Stimulated activated CD4-positive, alpha-beta T cell treated with anti-CD3 and anti-CD28 coated beads, Interleukin-15, amount 100 ng/mL, for 1 hour (primary cell): ENCODE measurements at regions not wholly inside any gene's neighbourhood (a gene's known extent, or its start where the extent isn't known, plus 50 kb on each side); places are given as distances from the start of the nearest gene placed in this dataset.
"Not testable (repeated sequence)": the region's sequence is repeated elsewhere in the genome, so short reads cannot be mapped to it uniquely, and the experiment has no call there.

Experiments
- DNase-seq, 2 donors: peaks; one replicate each; pipeline ENCODE4 v3.0.0-alpha.2; 2020; ENCODE audit warnings: low read depth in 1 of 2, low spot score in 1 of 2

DNA sequence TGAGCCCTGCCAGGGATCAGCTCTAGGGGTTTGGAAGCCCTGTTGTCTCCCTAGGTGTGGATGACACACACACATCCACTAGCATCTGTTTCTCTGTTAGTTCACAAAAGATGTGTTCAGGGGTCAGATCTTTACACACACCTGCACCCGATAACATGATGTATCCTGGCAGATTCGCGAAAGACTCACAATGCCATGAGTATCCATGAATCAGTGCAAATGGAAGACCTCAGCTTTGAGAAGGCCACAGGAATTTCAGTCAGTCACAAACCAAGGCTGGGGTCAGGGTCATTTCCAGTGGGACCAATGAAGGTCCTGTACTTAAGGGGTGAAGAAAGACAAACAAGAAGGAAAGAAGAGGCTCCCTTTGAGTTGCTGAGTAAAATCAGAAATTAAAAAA is 898.2 kb downstream of the UQCRFS1 start:
- DNase-seq: no peak

DNA sequence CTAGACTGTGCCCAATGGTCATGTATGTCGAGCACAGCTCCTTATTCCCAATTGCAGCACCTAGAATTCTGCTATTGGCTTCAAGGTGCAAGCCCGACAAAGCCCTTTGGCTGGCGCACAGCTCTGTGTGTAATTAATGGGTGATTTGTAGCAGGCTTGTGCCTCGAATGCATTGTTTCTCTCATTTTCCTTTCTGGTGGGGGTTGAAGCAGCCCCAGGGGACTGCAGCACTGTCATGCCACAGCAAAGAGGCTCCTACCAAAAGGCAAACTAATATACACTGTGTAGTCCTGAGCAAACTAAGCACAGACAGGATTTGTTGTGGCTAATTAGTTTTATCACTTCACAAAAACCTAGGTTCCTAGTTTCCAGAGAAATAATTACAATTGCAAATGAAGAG is 898.7 kb downstream of the UQCRFS1 start:
- no peak for DNase-seq

DNA sequence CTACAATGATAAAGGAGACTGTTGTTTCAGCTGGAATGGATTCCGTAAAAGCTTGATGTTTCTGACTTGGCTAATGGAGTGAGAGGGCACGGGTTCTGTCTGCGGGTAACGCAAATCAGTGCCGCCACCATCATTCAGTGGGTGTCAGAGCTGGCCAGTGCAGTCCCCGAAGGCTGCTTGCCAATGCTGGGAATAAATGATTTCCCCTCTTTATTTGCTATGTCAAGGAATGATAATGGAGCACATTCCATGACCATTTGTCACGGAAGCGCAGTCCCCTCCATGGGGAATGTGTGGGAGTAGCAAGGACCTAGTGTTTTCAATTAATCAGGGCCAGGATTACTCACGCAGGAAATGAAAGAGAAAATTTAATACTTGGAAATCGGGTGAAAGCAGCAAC is 899.3 kb downstream of the UQCRFS1 start:
- DNase-seq: no peak

DNA sequence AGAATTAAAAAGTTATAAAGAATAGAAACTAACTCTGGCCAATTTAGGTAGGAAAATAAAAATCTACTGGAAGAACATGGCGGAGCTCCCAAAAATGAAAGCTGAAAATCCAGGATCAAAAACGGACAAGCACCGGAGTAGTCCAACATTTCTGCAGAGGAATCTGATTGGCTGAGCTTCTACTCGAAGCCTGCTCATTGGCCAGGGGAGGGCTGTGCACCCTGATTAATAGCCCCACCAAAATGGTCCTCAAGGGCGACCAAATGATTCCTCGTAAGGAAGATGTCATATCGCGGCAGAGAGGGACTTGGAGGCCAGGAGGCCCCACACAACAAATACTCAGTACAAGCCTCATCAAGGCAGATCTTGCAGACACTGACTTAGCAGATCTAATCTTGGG is 900.7 kb downstream of the UQCRFS1 start:
- DNase-seq: no peak

DNA sequence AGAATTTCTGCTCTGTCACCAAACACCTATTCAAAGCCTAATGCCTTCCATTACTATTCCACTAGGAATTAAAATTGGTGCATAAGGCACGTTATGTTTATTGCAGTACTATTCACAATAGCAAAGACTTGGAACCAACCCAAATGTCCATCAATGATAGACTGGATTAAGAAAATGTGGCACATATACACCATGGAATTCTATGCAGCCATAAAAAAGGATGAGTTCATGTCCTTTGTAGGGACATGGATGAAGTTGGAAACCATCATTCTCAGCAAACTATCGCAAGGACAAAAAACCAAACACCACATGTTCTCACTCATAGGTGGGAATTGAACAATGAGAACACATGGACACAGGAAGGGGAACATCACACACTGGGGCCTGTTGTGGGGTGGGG is 902.1 kb downstream of the UQCRFS1 start:
- DNase-seq: not testable (repeated sequence)

DNA sequence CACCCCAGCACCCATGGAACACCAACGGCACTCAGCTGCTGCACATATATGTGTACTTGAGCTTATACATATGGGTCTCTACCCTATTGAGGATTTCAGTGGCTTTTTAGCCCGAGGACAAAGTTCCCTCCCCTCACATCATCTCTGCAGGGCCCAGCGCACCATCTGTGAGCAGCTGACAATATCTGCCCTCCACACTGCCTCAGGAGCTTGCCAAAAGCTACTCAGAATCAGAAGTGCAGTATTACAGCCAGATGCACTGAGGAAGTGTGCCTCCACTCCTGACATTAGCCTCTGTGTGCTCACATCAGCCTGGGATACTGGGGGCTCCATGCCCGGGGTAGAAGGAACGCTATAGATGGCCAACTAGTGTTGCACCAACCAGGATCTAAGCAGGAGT is 903.9 kb downstream of the UQCRFS1 start:
- DNase-seq: no peak

DNA sequence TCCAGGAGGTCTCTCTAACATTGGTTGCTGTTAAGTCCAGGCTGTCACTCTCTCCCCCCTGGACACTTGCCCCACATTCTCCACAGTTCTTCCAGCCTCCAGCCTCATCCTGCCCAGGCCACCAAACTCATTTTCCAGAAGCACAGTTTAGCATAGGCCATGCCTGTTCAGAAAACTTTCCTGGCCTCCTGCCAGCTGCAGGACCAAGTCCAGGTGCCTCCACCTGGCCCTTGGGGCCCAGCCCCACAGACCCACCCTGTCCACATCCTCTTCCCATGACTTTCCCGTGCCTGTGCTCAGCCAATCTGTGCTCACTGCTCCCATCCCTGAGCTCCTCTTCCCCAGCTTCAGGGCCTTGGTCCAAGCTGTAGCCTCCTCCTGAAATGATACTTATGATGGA is 905.0 kb downstream of the UQCRFS1 start:
- DNase-seq: no peak

DNA sequence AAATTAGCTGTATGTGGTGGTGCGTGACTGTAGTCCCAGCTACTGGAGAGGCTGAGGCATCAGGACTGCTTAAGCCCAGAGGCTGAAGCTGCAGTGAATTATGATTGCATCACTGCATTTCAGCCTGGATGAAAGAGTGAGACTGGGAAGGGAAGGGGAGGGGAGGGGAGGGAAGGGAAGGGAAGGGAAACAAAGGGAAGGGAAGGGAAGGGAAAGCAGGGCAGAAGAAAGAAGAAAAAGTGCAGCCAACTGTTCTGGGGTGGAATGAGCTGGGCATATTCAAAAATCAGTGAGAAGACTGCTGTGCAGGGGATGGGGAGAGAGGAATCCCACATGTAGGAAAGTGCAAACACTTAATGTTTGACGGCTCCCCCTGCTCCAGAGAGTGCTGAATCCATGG is 905.5 kb downstream of the UQCRFS1 start:
- no peak for DNase-seq

DNA sequence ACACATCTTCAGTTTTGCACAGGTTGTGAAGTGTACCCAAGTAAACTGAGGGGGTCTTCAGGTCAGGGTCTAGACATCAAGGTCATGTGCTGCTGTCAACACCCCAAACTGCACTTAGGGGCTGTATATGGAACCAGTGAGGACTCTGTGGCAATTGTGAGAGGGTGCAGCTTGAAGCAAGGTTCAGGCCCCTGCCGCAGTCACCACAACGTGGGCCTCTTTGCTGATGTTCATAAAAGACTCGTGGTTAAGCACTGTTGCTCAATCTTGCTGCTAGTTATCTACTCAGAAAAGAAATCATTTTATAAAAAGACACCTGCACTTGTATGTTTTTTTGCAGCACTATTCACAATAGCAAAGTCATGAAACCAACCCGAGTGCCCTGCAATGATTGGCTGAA is 907.4 kb downstream of the UQCRFS1 start:
- no peak for DNase-seq

DNA sequence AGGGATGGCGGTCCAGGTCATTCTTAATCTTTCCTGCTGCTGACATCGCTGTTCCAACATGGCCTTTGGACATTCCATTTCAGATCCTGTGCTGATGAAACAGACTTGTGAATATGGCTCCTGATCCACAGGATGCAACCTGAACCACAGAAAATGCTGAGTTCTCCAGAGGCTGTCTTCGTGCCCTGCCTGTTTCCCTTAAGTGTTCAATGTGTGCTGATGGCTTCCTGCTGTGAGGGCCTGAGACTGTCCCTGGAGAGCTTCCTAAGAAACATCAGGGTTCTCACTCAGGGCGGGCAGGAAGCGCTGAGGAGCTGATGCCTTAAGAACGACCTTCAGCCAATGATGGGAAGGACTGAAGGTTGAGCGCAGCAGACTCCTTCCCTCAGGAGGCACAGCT is 909.4 kb downstream of the UQCRFS1 start:
- no peak for DNase-seq

DNA sequence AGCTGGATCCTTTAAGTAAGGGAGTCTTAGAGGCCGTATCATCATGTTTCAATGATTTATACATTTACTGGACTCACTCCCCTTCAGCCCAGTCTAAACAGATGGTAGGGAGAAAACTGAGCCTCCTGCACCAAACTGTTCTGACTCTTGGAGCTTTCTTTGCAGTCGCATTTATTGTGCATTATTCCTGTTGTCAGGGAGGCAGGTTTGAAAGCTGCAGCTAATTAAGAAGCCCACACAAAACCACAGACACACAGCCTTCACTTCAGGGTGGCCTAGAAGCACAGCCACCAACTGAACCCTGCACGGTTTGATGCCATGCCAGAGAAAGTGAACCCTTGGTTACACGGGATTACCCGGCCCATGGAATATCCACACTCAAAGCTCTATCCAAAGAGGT is 911.0 kb downstream of the UQCRFS1 start:
- no peak for DNase-seq

DNA sequence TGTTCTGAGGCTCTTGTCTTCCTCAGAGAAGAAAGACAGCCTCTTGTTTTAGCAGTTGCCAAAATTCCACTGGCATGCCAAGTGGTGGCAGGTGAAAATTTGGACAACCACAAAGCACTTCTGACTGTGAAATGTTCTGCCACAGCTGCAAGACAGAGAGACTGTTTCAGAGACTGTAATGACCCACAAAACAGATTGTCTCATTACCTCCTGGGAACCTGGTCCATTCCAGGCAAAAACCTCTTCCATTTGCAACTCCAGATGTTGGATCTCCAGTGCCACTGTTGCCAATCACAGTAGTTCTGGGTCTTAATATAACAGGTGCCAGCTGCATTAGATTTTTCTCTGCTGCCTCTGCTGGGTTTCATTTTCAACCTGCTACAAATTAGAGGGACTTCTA is 911.5 kb downstream of the UQCRFS1 start:
- no peak for DNase-seq

DNA sequence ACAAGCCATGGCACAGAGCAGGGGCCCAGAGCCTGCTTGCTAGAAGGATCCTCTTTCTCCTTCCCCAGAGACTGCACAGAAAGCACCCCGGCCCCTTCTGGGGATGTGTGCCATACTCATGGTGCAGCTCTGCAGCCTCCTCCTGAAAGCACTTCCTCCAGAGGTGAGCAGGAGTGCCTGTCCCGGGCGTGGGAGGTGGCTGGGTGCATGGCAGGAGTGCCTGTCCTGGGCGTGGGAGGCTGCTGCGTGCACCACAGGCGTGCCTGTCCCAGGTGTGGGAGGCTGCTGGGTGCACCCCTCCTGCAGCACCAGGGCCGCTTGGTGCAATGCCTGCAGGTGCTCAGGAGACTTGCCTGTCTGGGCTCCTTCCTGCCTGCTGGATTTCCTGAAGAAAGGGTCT is 913.3 kb downstream of the UQCRFS1 start:
- DNase-seq: no peak

DNA sequence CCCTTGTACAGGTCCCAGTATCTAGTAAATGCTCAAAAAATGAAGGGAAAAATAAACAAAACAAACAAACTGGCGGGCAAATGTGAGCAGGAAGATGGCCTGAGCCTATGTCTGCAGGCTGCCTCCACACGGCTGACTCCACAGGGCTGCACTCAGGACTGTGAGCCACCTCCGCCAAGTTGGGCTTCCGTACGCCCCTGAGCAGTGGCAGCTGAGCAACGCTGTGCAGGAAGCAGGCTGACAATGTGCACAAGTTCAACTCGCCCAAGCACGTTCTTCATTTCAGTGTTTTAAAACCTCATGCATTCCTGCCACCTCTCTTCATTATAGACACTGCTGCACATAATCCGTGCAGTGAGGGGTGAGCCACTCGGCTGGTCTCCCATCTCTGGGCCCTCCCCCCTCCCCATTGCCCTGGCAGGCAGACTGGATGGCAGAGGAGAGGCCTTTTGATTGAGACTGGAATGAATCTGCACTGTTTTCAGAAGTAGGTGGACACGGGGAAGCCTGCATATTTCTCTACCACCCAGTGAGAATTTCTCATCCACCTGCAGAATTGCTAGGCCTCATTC is 915.3 kb downstream of the UQCRFS1 start:
- no peak for DNase-seq

DNA sequence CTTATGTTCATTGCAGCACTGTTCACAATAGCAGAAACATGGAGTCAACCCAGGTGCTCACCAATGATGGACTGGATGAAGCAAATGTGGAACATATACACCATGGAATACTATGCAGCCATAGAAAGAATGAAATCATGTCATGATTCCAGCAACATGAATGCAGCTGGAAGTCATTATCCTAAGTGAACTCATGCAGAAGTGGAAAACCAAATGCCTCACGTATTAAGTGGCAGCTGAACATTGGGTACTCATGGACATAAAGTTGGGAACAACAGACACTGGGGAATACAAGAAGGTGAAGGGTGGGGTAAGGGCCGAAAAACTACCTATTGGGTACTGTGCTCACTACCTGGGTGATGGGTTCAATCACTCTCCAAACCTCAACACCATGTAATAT is 915.9 kb downstream of the UQCRFS1 start:
- DNase-seq: no peak

DNA sequence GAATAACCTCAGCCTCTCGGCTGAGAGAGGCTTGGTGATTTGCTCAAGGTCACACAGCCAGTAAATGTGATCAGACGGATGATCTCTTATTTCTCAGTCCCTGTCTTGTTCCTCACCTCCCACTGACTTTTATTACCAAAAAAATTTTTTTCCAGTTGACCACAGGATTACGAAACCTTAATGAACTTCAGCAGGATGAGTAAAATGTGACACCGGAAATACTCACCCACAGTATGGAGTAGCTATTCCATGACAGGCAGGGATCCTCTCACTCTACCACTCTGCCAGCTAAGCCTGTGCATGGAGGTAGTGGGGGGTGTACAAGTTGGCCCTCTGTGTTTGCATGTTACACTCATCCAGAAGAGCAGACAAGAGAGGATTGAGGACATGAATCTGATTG is 916.4 kb downstream of the UQCRFS1 start:
- DNase-seq: no peak

DNA sequence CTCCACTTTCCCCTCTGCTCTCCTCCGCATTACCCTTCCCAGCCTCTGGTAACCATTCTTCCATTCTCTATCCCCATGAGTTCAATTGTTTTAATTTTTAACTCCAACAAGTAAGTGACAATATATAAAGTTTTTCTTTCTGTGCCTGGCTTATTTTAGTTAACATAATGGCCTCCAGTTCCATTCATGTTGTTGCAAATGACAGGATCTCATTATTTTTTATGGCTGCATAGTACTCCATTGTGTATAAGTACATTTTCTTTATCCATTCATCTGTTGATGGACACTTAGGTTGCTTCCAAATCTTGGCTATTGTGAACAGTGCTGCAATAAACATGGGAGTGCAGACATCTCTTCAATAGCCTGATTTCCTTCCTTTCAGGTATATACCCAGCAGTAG is 918.0 kb downstream of the UQCRFS1 start:
- DNase-seq: not testable (repeated sequence)

DNA sequence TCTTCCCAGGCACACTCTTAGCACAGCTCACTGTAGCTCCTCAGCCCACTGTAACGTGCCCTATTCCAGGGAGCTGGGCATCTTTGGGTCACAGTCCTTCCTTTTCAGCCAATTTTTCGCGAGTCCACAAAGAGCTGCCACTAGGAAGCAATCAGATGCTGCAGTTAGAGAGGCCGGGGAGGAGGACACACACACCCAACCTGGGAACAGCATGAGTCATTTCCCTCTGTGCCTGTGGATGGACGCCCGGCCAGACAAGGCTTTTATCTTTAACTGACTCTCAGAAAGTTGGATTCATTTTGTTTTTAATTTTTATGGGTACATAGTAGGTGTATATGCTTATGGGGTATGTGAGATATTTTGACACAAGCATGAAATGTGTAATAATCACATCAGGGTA is 918.6 kb downstream of the UQCRFS1 start:
- DNase-seq: no peak

DNA sequence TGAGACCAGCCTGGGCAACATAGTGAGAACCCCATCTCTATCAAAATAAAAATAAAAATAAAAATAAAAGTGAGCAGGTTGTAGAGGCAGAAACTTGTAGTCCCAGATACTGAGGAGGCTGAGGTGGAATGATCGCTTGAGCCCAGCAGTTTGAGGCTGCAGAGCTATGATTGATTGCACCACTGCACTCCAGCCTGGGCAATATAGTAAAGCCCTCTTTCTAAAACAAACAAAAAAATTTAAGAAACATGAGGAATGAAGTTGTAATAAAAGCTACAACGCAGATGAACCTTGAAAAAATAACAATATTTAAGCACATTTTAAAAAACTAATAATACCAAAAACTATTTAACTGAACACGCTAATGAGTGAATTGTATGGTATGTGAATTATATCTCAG is 919.3 kb downstream of the UQCRFS1 start:
- DNase-seq: no peak

DNA sequence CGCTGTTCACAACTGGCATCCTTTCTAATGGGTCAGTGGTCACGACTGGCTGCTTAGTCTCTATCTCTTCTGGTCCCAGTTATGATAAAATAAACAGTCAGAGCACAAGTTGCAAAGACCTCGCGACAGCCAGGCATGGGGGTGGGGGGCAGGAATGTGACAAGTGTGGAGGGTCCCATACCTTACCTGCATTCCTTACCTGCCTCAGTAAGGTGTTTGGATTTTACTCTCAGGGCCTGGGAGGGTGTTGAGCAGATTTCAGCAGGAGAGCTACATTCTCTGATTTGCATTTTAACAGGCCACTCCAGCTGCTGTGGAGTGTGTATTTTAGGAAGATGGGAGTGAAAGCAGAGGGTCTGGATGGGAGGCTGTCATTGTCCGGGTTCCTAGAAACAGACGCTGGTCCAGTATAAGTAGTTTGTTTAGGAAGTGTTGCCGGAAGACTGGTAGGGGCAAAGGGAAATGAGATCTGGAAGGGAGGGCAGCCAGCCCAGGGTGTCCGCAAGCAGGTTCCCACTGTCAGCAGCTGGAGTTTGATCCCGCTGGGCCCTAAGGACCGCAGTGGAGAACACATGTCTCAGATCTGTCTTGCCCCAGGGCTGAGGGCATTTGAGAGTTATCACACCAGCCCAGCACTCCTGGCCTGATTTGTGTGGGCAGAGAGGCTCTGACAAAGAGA is 920.0 kb downstream of the UQCRFS1 start:
- DNase-seq: no peak

DNA sequence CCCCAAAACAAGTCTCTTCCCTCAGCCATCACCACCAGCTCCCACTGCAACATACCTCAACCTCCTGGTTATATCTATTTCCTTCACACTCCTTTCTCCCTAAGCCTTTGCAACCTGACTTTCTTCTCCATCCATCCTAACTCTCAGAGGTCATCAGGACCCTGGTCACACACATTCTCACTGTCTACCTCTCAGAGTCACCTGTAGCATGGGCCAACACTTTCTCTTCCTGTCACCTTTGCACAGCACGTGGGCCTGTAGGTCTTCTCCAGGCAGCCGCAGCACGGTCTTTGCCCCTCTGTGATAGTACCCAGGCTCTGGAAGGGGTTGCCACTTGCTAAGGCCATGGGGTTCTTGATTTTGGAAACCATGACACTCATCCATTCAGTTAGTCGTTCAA is 921.1 kb downstream of the UQCRFS1 start:
- no peak for DNase-seq

DNA sequence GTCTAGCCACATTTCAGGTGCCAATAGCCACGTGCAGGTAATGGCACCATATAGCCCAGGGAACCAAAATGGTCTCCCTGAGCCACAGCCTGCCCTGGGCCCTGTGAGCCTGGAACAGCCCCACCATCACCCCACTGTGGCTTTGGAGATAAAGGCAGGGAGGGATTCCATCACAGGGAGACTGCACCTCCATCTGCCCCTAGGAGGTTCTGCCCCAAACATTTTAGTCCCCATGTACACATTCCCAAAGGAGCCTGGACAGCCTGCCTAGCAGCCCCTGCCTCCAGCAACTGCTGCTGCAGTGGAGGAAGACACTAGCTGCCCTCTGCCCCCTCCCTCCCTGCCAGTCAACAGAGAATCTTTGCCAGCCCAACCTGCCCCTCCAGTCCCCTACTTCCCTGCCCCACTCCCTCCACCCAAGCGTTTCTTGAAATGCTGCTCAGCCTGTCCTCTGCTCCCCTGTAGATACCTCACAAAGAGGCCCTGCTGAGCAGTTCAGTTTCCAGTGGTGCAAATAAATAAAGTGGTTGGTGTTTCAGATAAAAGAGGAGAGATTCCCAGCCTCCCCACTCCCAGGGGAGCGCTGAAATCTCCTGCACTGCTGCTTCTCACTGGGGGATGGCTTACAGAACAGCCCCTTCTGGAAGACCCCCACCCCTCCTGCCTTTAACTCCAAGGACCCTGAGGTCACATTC is 921.8 kb downstream of the UQCRFS1 start:
- DNase-seq: no peak
